ENCODE measurements at regions not wholly inside any gene's neighbourhood (a gene's known extent, or its start where the extent isn't known, plus 50 kb on each side); places are given as distances from the start of the nearest gene placed in this dataset.

DNA sequence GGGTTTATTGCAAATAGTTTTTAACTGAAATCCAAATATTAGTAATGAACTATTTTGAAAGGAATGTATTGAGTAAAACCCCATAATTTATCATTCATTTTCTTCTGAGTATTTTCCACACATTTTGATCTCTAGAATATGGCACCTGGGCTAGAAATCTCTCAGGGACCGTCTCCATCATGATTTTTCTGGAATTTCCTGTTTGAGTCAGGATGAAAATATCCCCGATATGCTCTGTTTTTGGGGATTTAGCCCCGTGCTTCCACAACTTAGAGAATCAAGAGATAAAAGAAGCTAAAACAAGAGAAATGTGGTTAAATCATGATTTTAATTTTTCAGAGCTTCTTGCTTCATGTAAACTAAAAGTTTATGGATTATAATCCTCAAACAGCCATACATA lies 114.2 kb downstream of the SPCS3 start:
- TF ChIP-seq, protein P1, sequence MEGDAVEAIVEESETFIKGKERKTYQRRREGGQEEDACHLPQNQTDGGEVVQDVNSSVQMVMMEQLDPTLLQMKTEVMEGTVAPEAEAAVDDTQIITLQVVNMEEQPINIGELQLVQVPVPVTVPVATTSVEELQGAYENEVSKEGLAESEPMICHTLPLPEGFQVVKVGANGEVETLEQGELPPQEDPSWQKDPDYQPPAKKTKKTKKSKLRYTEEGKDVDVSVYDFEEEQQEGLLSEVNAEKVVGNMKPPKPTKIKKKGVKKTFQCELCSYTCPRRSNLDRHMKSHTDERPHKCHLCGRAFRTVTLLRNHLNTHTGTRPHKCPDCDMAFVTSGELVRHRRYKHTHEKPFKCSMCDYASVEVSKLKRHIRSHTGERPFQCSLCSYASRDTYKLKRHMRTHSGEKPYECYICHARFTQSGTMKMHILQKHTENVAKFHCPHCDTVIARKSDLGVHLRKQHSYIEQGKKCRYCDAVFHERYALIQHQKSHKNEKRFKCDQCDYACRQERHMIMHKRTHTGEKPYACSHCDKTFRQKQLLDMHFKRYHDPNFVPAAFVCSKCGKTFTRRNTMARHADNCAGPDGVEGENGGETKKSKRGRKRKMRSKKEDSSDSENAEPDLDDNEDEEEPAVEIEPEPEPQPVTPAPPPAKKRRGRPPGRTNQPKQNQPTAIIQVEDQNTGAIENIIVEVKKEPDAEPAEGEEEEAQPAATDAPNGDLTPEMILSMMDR (IDR thresholded peaks at IDR 0.05; ENCODE audit: insufficient read depth, low read depth, low read length) = no peak
- TF ChIP-seq EZH2 (IDR thresholded peaks at IDR 0.05; ENCODE audit: insufficient read depth, low read length) = no peak

All from astrocyte (in vitro differentiated cells and primary cell).